ENCODE measurements at regions not wholly inside any gene's neighbourhood (a gene's known extent, or its start where the extent isn't known, plus 50 kb on each side); places are given as distances from the start of the nearest gene placed in this dataset.

GRCh38 chr11:15864026-15864805, 492.1 kb downstream of the SOX6 start:
- Histone ChIP-seq H3K9me3 (ENCODE audit: control insufficient read depth in 2 of 3, insufficient read depth in 1 of 3, low read length in 3 of 3) (no peaks in the 10 kb centered on the region), H3K36me3 (ENCODE audit: control insufficient read depth in 2 of 3, insufficient read depth in 3 of 3, low read length in 3 of 3) (no peaks in the 10 kb centered on the region), H3K27ac (ENCODE audit: low read depth in 2 of 2, low read length in 2 of 2) (no peak overlapping the region), H3K27me3 (ENCODE audit: control insufficient read depth, insufficient read depth, low read length) (no peaks in the 10 kb centered on the region), H3K4me1 (ENCODE audit: control insufficient read depth in 2 of 3, insufficient read depth in 2 of 3, low read depth in 1 of 3, low read length in 3 of 3) (no peaks in the 10 kb centered on the region), H3K4me3 (ENCODE audit: low read length in 3 of 3) (no peak overlapping the region), H3K9ac (ENCODE audit: low read length in 3 of 3) (no peak overlapping the region)
- no peak for TF ChIP-seq CTCF (IDR thresholded peaks at IDR 0.05; ENCODE audit: borderline replicate concordance, extremely low read depth, insufficient read depth)
- intact Hi-C loops (cut with DNase I): no loop called here
- DNase-seq: no peak
- FAIRE-seq: no peak

GRCh38 chr11:15865212-15865987, 490.9 kb downstream of the SOX6 start:
- H3K36me3 ChIP-seq (ENCODE audit: control insufficient read depth in 2 of 3, insufficient read depth in 3 of 3, low read length in 3 of 3): no peaks in the 10 kb centered on the region
- H3K4me1 ChIP-seq (ENCODE audit: control insufficient read depth in 2 of 3, insufficient read depth in 2 of 3, low read depth in 1 of 3, low read length in 3 of 3): no peaks in the 10 kb centered on the region
- no peak overlapping the region for H3K27ac ChIP-seq (ENCODE audit: low read depth in 2 of 2, low read length in 2 of 2)
- H3K4me3 ChIP-seq (ENCODE audit: low read length in 3 of 3): no peak overlapping the region
- no peak overlapping the region for H3K9ac ChIP-seq (ENCODE audit: low read length in 3 of 3)
- FAIRE-seq (no peak), DNase-seq (no peak)
- no peak for TF ChIP-seq CTCF (IDR thresholded peaks at IDR 0.05; ENCODE audit: borderline replicate concordance, extremely low read depth, insufficient read depth)
- intact Hi-C loops (cut with DNase I): no loop called here
- H3K27me3 ChIP-seq (ENCODE audit: control insufficient read depth, insufficient read depth, low read length): no peaks in the 10 kb centered on the region
- H3K9me3 ChIP-seq (ENCODE audit: control insufficient read depth in 2 of 3, insufficient read depth in 1 of 3, low read length in 3 of 3): no peaks in the 10 kb centered on the region

- Histone ChIP-seq H3K4me3 (ENCODE audit: low read length in 3 of 3) (no peak overlapping the region), H3K27ac (ENCODE audit: low read depth in 2 of 2, low read length in 2 of 2) (no peak overlapping the region), H3K9ac (ENCODE audit: low read length in 3 of 3) (no peak overlapping the region), H3K9me3 (ENCODE audit: control insufficient read depth in 2 of 3, insufficient read depth in 1 of 3, low read length in 3 of 3) (no peaks in the 10 kb centered on the region), H3K36me3 (ENCODE audit: control insufficient read depth in 2 of 3, insufficient read depth in 3 of 3, low read length in 3 of 3) (no peaks in the 10 kb centered on the region), H3K27me3 (ENCODE audit: control insufficient read depth, insufficient read depth, low read length) (no peaks in the 10 kb centered on the region), H3K4me1 (ENCODE audit: control insufficient read depth in 2 of 3, insufficient read depth in 2 of 3, low read depth in 1 of 3, low read length in 3 of 3) (no peaks in the 10 kb centered on the region)
- no peak for DNase-seq
- no peak for TF ChIP-seq CTCF (IDR thresholded peaks at IDR 0.05; ENCODE audit: borderline replicate concordance, extremely low read depth, insufficient read depth)
- no peak for FAIRE-seq
- intact Hi-C loops (cut with DNase I): no loop called here
Observed at GRCh38 chr11:15867871-15868270, 488.5 kb downstream of the SOX6 start.
